Natural killer cell (primary cell): ENCODE measurements at regions not wholly inside any gene's neighbourhood (a gene's known extent, or its start where the extent isn't known, plus 50 kb on each side); places are given as distances from the start of the nearest gene placed in this dataset.

Experiments used
- ATAC-seq, 3 donors: fragments of 150-1000 bp in 2 of 3; fragments of 200-7000 bp in 1 of 3; cut with Tn5 transposase; 1 replicate in 1 of 3; 2 replicates in 2 of 3; pipeline ENCODE4 v1.10.0; 2021; ENCODE audit warnings: mild to moderate bottlenecking in 2 of 3, moderate library complexity in 2 of 3
- DNase-seq, 2 donors: peaks; one replicate each; pipeline versions ENCODE4 v3.0.0 to v3.0.0-alpha.2; 2013 to 2021; ENCODE audit warnings: mixed read lengths in 1 of 2
- H3K27ac ChIP-seq: one replicate; pipeline ENCODE4 v1.5.1; 2013; ENCODE audit warnings: mild to moderate bottlenecking, low read length
- H3K27me3 ChIP-seq: one replicate; pipeline ENCODE4 v1.6.1; 2013; ENCODE audit warnings: low read length; ENCODE audit not compliant: control insufficient read depth, insufficient read depth
- H3K36me3 ChIP-seq: one replicate; pipeline ENCODE4 v1.6.1; 2013; ENCODE audit warnings: low read length; ENCODE audit not compliant: control insufficient read depth, insufficient read depth
- H3K4me1 ChIP-seq: one replicate; pipeline ENCODE4 v1.6.1; 2013; ENCODE audit warnings: low read length; ENCODE audit not compliant: control insufficient read depth, insufficient read depth
- H3K4me3 ChIP-seq: one replicate; pipeline ENCODE4 v1.5.1; 2013; ENCODE audit warnings: low read length
- H3K9me3 ChIP-seq: one replicate; pipeline ENCODE4 v1.6.1; 2013; ENCODE audit warnings: low read length; ENCODE audit not compliant: control insufficient read depth, insufficient read depth
- H3K27ac Mint-ChIP-seq, 2 donors: one replicate each; pipeline ENCODE4 v1.8.0; 2022; ENCODE audit warnings: mild to moderate bottlenecking in 2 of 2, mixed read lengths in 2 of 2, moderate library complexity in 1 of 2
- H3K27me3 Mint-ChIP-seq, 2 donors: one replicate each; pipeline ENCODE4 v1.8.0; 2022; ENCODE audit warnings: low read depth in 2 of 2, mixed read lengths in 2 of 2
- H3K36me3 Mint-ChIP-seq: one replicate; pipeline ENCODE4 v1.8.0; 2022; ENCODE audit warnings: mixed read lengths
- H3K4me1 Mint-ChIP-seq, 2 donors: one replicate each; pipeline ENCODE4 v1.8.0; 2022; ENCODE audit warnings: mixed read lengths in 2 of 2
- H3K4me3 Mint-ChIP-seq: one replicate; pipeline ENCODE4 v1.8.0; 2022; ENCODE audit warnings: mild to moderate bottlenecking, moderate library complexity, mixed read lengths
- H3K9me3 Mint-ChIP-seq, 2 donors: one replicate each; pipeline ENCODE4 v1.8.0; 2022; ENCODE audit warnings: mixed read lengths in 2 of 2
- WGBS: methylation state at CpG from one replicate; pipeline ENCODE4 v1.1.7; 2013; ENCODE audit warnings: missing lambda C conversion rate; ENCODE audit not compliant: insufficient coverage; 5-methylcytosine and 5-hydroxymethylcytosine counted together
- intact Hi-C: fragments of 100-400 bp; cut with micrococcal nuclease; formaldehyde crosslinking; loops from one replicate; pipeline ENCODE4 v1.14.2; 2022
- TF ChIP-seq, protein P1 (sequence below): fragments of 200-600 bp; IDR thresholded peaks from one replicate; pipeline ENCODE4 v1.8.0; 2022; ENCODE audit warnings: antibody characterized with exemption

GRCh38 chr15:29969562-29970401 lies 113.0 kb upstream of the GOLGA8J start:
- Histone ChIP-seq H3K27ac (no peak overlapping the region), H3K36me3 (no peaks in the 10 kb centered on the region), H3K4me3 (no peak overlapping the region), H3K4me1 (no peaks in the 10 kb centered on the region), H3K9me3 (no peaks in the 10 kb centered on the region), H3K27me3 (peaks cover 21% of the 10 kb centered on the region)
- ATAC-seq (no peak), DNase-seq (no peak)
- Mint-ChIP-seq H3K4me1 (no peaks in the 10 kb centered on the region), H3K27me3 (peaks cover 43 to 65% of the 10 kb centered on the region in 2 donors), H3K4me3 (no peak overlapping the region), H3K27ac (no peak overlapping the region), H3K9me3 (peaks cover 0 to 5% of the 10 kb centered on the region in 2 donors), H3K36me3 (peaks cover 14% of the 10 kb centered on the region)
- TF ChIP-seq, protein P1, sequence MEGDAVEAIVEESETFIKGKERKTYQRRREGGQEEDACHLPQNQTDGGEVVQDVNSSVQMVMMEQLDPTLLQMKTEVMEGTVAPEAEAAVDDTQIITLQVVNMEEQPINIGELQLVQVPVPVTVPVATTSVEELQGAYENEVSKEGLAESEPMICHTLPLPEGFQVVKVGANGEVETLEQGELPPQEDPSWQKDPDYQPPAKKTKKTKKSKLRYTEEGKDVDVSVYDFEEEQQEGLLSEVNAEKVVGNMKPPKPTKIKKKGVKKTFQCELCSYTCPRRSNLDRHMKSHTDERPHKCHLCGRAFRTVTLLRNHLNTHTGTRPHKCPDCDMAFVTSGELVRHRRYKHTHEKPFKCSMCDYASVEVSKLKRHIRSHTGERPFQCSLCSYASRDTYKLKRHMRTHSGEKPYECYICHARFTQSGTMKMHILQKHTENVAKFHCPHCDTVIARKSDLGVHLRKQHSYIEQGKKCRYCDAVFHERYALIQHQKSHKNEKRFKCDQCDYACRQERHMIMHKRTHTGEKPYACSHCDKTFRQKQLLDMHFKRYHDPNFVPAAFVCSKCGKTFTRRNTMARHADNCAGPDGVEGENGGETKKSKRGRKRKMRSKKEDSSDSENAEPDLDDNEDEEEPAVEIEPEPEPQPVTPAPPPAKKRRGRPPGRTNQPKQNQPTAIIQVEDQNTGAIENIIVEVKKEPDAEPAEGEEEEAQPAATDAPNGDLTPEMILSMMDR: no peak
- WGBS: 93% methylated on average over 9 of the region's 10 CpGs
- intact Hi-C loops: no loop called here

DNA sequence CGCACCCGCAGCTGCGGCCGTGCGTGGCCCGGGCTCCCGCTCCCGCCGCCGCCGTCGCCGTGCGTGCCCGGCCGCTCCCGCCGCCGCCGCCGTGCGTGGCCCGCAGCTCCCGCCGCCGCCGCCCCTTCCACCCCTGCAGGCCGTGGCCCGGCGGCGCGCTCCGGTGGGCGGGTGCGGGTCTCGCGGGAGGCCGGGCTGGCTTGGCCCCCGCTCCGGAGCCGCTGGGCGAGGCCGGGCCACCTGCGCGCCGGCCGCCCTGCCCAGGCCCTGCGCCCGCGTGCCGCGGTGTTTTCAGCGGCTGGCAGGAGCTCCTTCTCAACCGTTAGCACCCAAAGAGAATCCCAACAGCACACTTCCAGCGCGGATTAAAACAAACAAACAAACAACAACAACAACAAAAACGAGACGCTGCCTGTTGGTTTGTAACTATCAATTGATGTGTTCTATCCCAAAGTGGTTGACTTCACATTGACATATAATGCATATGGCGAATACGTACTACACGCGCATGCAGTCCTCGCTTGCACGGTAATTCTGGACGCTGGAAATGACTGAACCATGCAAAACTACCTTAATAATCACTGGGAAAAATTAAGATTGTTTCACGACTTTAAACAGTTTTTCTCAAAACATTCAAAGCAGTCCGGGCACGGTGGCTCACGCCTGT lies 113.7 kb upstream of the GOLGA8J start:
- Mint-ChIP-seq H3K27me3 (peaks cover 44 to 62% of the 10 kb centered on the region in 2 donors), H3K4me3 (peak overlapping the region; percentile 32), H3K36me3 (peaks cover 14% of the 10 kb centered on the region), H3K27ac (no peak overlapping the region), H3K4me1 (no peaks in the 10 kb centered on the region), H3K9me3 (peaks cover 0 to 5% of the 10 kb centered on the region in 2 donors)
- intact Hi-C loops: no loop called here
- no peak overlapping the region for H3K4me3 ChIP-seq
- H3K9me3 ChIP-seq: no peaks in the 10 kb centered on the region
- no peaks in the 10 kb centered on the region for H3K4me1 ChIP-seq
- H3K36me3 ChIP-seq: no peaks in the 10 kb centered on the region
- 22% methylated on average over 67 of the region's 69 CpGs for WGBS
- H3K27ac ChIP-seq: no peak overlapping the region
- TF ChIP-seq, protein P1: no peak
- ATAC-seq: no peak
- no peak for DNase-seq
- peaks cover 21% of the 10 kb centered on the region for H3K27me3 ChIP-seq

DNA sequence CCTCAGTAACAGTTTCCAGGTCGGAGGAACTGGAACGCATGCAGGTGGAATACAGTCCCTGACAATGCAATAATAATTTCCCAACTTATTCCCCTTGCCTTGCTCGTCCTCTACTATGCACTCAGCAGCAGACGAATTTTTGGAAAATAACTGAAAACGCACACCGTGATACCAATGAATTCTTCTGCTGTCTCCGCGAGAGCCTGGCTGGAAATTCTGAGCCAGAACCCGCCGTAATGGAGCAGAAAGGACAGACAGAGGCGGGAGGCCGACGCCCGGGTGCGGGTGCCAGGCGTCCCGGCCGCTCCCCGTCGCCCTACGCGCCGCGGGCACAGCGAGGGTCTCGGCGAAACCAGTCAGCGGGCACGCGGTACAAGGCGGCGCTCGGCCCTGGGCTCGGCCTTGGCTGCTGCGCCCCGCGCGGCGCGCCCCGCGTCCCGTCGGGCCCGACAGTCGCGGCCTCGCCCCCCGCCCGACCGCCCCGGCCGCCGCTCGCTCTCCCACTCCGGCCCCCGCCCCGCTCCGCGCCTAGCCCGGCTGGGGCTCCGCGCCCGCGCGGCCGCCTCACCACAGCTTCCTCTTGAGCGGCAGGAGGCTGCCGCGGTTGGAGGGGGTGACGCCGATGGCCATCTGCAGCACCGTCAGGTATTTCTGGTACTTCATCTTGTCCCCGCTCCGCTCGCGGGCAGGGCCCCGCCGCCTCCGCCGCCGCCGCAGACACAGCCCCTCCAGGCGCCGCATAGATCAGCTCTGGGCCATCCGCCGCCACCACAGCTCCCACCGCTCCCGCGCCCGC lies 114.5 kb upstream of the GOLGA8J start:
- Mint-ChIP-seq H3K4me1 (no peaks in the 10 kb centered on the region), H3K4me3 (no peak overlapping the region)
- peaks cover 21% of the 10 kb centered on the region for H3K27me3 ChIP-seq

More for the DNA sequence above, 114.5 kb upstream of the GOLGA8J start:
- Histone ChIP-seq H3K36me3 (no peaks in the 10 kb centered on the region), H3K9me3 (no peaks in the 10 kb centered on the region), H3K27ac (no peak overlapping the region), H3K4me3 (no peak overlapping the region), H3K4me1 (no peaks in the 10 kb centered on the region)
- DNase-seq (no peak), ATAC-seq (no peak)
- peaks cover 44 to 61% of the 10 kb centered on the region in 2 donors for H3K27me3 Mint-ChIP-seq
- peaks cover 0 to 5% of the 10 kb centered on the region in 2 donors for H3K9me3 Mint-ChIP-seq
- TF ChIP-seq, protein P1: no peak
- 7% methylated on average over 91 of the region's 91 CpGs for WGBS
- no peak overlapping the region for H3K27ac Mint-ChIP-seq
- H3K36me3 Mint-ChIP-seq: peaks cover 14% of the 10 kb centered on the region
- intact Hi-C loops: no loop called here
